Coronary artery (tissue), 2 donors: ENCODE measurements at regions not wholly inside any gene's neighbourhood (a gene's known extent, or its start where the extent isn't known, plus 50 kb on each side); places are given as distances from the start of the nearest gene placed in this dataset.

Experiments used
- DNase-seq: peaks from one replicate; pipeline ENCODE4 v3.0.0-alpha.2; 2017; ENCODE audit warnings: low spot score
- H3K27ac ChIP-seq, 2 donors: fragments of 200-600 bp; sonication (generic); one replicate each; pipeline ENCODE4 v1.5.1; 2016 to 2019
- H3K4me3 ChIP-seq: fragments of 200-600 bp; sonication (generic); 2 replicates; pipeline ENCODE4 v1.5.1; 2016; ENCODE audit warnings: mild to moderate bottlenecking, moderate library complexity
- TF ChIP-seq, protein P1 (sequence below): fragments of 200-600 bp; sonication (generic); IDR thresholded peaks from one replicate; pipeline ENCODE4 v1.5.1; 2019; ENCODE audit warnings: antibody characterized with exemption

DNA sequence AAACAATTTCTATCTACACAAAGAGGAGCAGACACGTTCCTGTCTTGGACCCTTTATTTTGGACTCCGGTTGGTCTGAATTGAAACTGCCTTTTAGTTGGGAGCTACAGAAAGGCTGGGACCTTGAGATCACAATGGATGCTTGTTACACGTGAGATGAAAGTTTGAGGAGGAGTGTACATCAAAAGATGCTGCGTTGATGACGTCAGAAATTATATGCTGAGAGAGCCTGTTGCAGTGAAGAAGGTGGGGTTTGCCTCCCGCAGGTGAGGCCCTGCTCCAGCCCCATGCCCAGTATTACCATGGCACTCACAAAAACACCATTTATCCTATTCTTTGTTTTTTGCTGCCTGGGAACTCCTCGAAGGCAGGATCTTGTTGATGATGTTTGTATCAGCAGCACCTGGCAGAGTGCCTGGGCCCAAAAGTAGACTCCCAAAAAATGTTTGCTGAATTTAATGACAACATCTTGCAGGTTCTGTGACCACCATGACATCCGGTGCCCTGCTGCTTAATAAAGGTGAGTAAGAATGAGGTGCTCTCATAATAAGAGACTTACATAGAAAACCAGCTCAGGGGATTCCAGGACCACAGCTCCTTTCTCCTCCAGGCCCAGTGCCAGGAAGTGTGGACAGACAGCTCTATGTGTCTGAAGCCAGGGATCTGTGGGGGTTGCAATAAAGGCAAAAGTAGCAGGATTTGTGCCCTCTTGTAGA, 136.1 kb upstream of the UBE2E1 start:
- Histone ChIP-seq H3K27ac (no peak overlapping the region), H3K4me3 (no peak overlapping the region)
- TF ChIP-seq, protein P1, sequence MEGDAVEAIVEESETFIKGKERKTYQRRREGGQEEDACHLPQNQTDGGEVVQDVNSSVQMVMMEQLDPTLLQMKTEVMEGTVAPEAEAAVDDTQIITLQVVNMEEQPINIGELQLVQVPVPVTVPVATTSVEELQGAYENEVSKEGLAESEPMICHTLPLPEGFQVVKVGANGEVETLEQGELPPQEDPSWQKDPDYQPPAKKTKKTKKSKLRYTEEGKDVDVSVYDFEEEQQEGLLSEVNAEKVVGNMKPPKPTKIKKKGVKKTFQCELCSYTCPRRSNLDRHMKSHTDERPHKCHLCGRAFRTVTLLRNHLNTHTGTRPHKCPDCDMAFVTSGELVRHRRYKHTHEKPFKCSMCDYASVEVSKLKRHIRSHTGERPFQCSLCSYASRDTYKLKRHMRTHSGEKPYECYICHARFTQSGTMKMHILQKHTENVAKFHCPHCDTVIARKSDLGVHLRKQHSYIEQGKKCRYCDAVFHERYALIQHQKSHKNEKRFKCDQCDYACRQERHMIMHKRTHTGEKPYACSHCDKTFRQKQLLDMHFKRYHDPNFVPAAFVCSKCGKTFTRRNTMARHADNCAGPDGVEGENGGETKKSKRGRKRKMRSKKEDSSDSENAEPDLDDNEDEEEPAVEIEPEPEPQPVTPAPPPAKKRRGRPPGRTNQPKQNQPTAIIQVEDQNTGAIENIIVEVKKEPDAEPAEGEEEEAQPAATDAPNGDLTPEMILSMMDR: no peak
- no peak for DNase-seq

DNA sequence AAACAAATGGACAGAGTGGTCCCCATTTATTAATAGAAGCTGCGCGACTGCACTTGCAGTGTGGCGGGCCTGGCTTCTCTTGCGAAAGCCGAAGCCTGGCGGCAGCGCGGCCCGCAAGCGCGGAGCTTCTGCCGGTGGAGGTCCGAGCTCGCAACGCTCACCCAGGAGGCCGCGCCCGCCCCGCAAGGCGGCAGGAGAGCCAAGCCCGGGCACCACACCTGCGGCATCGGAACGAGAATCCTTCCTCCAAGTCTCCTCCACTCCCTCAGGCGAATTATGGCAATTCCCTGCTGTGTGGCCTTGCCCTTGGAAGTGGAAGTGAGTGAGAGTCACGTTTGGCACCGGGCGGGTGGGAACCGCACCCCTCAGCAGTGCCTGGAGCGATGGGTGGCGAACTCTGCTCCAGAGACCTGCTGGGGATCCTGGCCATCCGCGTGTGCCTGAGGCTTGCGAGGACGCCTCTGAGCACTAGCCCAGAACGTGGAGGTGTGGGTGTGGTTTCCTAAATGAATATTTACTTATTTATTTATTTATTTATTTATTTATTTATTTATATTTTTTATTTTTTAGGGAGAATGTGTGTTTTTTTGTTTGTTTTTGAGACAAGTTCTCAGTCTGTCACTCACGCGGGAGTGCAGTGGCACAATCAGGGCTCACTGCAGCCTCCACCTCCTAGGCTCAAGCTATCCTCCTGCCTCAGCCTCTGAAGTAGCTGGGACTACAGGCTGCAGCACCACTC, 133.7 kb upstream of the UBE2E1 start:
- no peak for DNase-seq
- TF ChIP-seq, protein P1: no peak
- H3K27ac ChIP-seq: no peak overlapping the region
- H3K4me3 ChIP-seq: peak overlapping the region; percentile 66

DNA sequence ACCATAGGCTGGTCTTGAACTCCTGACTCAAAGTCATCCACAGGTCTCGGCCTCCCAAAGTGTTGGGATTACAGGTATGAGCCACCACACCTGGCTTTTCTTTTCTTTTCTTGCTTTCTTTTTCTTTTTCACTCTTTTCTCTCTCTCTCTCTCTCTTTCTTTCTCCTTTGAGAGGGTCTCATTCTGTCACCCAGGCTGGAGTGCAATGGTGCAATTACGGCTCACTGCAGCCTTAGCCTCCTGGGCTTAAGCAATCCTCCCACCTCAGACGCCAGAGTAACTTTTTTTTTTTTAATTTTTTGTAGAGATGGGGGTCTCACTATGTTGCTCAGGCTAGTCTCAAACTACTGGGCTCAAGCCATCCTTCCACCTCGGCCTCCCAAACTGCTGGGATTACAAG, 133.1 kb upstream of the UBE2E1 start:
- H3K27ac ChIP-seq: no peak overlapping the region
- H3K4me3 ChIP-seq: no peak overlapping the region
- TF ChIP-seq, protein P1: no peak
- DNase-seq: no peak

DNA sequence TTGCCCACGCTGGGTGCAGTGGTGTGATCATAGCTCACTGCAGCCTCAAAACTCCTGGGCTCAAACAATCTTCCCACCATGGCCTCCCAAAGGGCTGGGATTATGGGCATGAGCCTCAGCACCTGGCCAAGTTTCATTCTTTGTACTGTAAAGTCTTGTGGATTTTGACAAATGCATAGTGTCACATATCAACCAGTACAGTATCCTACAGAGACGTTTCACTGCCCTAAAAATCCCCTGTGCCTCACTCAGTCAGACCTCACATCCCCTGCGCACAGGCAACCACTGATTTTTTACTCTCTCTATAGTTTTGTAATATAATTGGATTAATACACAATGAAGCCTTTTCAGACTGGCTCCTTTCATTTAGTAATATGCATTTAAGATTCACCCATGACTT, 130.7 kb upstream of the UBE2E1 start:
- TF ChIP-seq, protein P1: no peak
- no peak overlapping the region for H3K27ac ChIP-seq

DNA sequence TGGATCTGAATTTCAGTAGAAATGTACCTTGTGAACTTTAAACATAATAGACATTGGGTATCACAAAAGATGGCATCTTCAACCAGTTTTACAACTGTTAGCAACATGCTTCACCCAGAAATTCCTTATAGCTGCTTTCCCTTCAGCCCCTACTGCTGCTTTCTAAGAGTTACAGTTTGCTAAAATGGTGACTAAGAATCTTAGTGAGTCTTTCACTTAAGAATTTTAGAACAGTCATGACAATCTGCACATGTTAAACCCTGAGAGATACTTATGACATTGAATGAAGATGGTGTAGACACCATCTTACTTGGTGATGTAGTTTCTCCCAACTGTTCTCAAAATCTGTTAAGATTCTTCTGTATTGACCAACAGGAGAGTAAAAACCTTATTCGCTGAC, 129.7 kb upstream of the UBE2E1 start:
- no peak overlapping the region for H3K4me3 ChIP-seq
- DNase-seq: no peak
- TF ChIP-seq, protein P1: no peak
- H3K27ac ChIP-seq: no peak overlapping the region

More for the DNA sequence above, 130.7 kb upstream of the UBE2E1 start:
- no peak for DNase-seq
- no peak overlapping the region for H3K4me3 ChIP-seq

DNA sequence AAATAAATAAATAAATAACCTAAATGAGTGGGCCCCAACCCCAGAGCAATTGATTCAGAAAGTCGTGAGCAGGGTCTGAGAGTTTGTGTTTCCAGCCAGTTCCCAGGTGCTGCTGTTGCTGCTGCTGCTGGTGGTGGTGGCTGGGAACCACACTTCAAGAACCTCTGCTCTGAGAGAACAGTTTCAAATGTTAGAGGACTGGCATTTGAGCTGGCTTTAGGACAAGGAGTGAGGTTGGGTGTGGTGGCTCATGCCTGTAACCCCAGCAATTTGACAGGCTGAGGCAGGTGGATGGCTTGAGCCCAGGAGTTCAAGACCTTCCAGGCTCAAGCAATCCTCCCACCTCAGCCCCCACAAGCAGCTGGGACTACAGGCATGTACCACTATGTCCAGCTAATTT, 123.1 kb upstream of the UBE2E1 start:
- TF ChIP-seq, protein P1: no peak
- no peak overlapping the region for H3K4me3 ChIP-seq
- no peak overlapping the region for H3K27ac ChIP-seq
- no peak for DNase-seq
